Daoy (cell line): ENCODE measurements at regions not wholly inside any gene's neighbourhood (a gene's known extent, or its start where the extent isn't known, plus 50 kb on each side); places are given as distances from the start of the nearest gene placed in this dataset.

ENCODE experiments used
- DNase-seq: peaks from one replicate; pipeline ENCODE4 v3.0.0-alpha.2; 2015; ENCODE audit warnings: low read depth

DNA sequence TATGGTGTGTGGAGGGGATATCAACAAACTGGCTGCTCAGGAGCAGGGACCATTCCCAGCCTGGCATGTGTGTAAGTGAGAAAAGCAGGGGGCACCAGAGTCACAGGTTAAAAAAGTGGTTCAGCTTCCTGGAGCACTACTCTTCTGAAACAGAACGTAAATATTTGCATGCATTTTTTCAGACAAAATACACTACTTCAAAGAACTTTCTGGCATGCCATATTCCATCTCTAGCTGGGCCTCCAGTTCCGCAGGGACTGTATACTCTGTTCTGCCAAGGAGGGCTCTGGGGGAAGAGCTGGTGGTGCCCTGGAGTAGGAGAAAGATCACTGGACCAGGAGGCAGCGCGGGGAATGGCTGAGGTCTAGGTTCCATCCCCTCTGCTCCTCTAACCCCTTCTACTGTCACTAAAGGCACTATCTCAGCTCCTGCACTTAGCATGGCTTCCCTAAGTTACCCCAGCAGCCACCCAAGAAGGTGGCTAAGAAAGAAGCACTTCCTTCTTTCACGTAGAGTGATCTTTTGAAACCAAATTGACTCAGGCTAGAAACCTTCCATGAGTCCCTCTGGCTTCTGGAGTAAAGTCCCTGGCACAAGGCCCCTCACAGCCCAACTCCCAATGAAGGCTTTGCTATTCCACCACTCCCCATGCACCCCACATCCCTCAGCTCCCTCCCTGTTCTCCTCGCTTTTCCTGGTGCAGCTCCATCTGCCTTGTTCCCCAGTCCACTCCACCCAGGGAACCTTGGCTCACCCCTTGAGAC, 57.6 kb upstream of the CABLES1 start:
- DNase-seq, result peak; percentile 14

DNA sequence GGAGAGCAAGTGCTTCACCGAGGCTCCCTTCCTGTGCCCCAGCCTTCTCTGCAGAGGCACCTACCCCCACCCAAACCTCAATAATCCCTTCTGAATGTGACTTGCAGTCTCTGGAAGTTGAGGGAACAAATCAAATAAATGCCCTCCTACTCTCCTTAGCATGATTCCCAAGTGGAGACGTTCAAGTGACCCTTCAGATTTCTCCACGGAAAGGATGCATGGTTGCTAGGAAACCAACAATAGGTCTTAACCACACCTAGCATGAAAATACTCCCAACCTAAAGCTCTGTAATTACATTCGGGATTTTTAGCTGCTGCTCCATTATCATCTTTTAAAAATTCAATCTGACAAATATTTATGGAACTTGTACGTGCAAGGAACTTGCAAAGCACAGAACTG, 50.2 kb upstream of the CABLES1 start:
- no peak for DNase-seq
